Lung (tissue), 11 donors: ENCODE measurements at regions not wholly inside any gene's neighbourhood (a gene's known extent, or its start where the extent isn't known, plus 50 kb on each side); places are given as distances from the start of the nearest gene placed in this dataset.

ENCODE experiments used
- ATAC-seq: fragments of 200-7000 bp; cut with Tn5 transposase; one replicate; pipeline ENCODE4 v1.9.1; 2020; ENCODE audit warnings: moderate number of reproducible peaks; ENCODE audit not compliant: insufficient read depth, low FRiP score
- DNase-seq, 3 donors: peaks; one replicate each; pipeline ENCODE4 v3.0.0-alpha.2; 2013 to 2017
- H3K27ac ChIP-seq, 2 donors: one replicate each; pipeline ENCODE4 v1.5.1; 2013; ENCODE audit warnings: mild to moderate bottlenecking in 2 of 2, moderate library complexity in 2 of 2, control low read depth in 1 of 2, inconsistent platforms in 1 of 2, low read depth in 1 of 2, low read length in 1 of 2
- H3K27me3 ChIP-seq, 3 donors: one replicate each; pipeline ENCODE4 v1.5.1; 2013; ENCODE audit warnings: low read length in 2 of 3; ENCODE audit not compliant: control insufficient read depth in 3 of 3, insufficient read depth in 3 of 3
- H3K36me3 ChIP-seq, 4 donors: one replicate each; pipeline ENCODE4 v1.5.1; 2013; ENCODE audit warnings: low read length in 4 of 4, mild to moderate bottlenecking in 1 of 4, moderate library complexity in 1 of 4; ENCODE audit not compliant: control insufficient read depth in 4 of 4, insufficient read depth in 4 of 4
- H3K4me1 ChIP-seq, 5 donors: one replicate each; pipeline ENCODE4 v1.5.1; 2013; ENCODE audit warnings: low read length in 5 of 5, mild to moderate bottlenecking in 2 of 5, moderate library complexity in 1 of 5; ENCODE audit not compliant: control insufficient read depth in 5 of 5, insufficient read depth in 5 of 5
- H3K4me3 ChIP-seq: one replicate; pipeline ENCODE4 v1.5.1; 2013; ENCODE audit warnings: mild to moderate bottlenecking, control low read depth, moderate library complexity
- H3K9ac ChIP-seq, 2 donors: one replicate each; pipeline ENCODE4 v1.5.1; 2013; ENCODE audit warnings: low read length in 2 of 2, control low read depth in 1 of 2; ENCODE audit not compliant: insufficient read depth in 1 of 2
- H3K9me3 ChIP-seq, 4 donors: one replicate each; pipeline ENCODE4 v1.5.1; 2013; ENCODE audit warnings: low read length in 3 of 4, mild to moderate bottlenecking in 1 of 4, moderate library complexity in 1 of 4; ENCODE audit not compliant: control insufficient read depth in 4 of 4, insufficient read depth in 3 of 4
- CTCF ChIP-seq: IDR thresholded peaks from 2 replicates; pipeline ENCODE4 v1.5.1; 2012; ENCODE audit warnings: mild to moderate bottlenecking; ENCODE audit errors: control extremely low read depth, extremely low read depth
- WGBS, 2 donors: extraction: QIAGEN DNeasy Blood & Tissue Kit; methylation state at CpG; one replicate each; pipeline ENCODE4 v1.1.7; 2013; 5-methylcytosine and 5-hydroxymethylcytosine counted together
- donor health status: control.
- donor health status: control.
- donor health status: Bipolar disorder and iron deficiency.
- donor health status: healthy.
- donor health status: DM: yes; HTN: yes; CAD: no.

- WGBS, 2 donors = 80 to 95% methylated on average over 1 of the region's 1 CpG
- no peak overlapping the region for H3K4me3 ChIP-seq
- no peaks in the 10 kb centered on the region for H3K36me3 ChIP-seq
- DNase-seq = no peak
- no peaks in the 10 kb centered on the region for H3K27me3 ChIP-seq
- no peak overlapping the region for H3K27ac ChIP-seq
- TF ChIP-seq CTCF = no peak
- no peaks in the 10 kb centered on the region for H3K9me3 ChIP-seq
- ATAC-seq = no peak
- H3K9ac ChIP-seq = no peak overlapping the region
- no peaks in the 10 kb centered on the region for H3K4me1 ChIP-seq
These were observed 484.7 kb downstream of the PCDH7 start for GRCh38 chr4:31204874-31205273.

DNA sequence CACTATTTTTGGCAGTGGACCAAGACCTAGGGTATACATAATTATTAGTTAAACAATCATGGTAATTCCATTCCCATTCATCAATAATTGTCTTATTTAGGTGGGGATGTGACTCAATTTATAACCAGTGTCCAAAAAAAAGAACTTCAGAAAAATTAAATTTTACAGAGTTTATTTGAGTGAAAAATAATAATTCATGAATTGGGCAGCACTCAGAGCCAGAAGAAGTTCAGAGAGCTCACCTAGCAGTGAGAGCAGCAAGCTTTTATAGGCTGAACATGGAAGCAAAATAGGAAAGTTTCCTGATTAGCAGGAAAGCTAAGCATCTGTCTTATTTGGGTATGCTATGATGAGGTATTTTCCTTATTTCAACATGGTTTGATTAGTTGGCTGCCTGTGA, 500.8 kb downstream of the PCDH7 start:
- no peak overlapping the region for H3K9ac ChIP-seq
- TF ChIP-seq CTCF = no peak

GRCh38 chr4:31228068-31228467, 507.9 kb downstream of the PCDH7 start:
- no peak for ATAC-seq
- peaks cover 0 to under 1% (median 0%) of the 10 kb centered on the region in 4 donors for H3K9me3 ChIP-seq
- H3K27ac ChIP-seq = no peak overlapping the region
- no peaks in the 10 kb centered on the region for H3K4me1 ChIP-seq
- WGBS, 2 donors = 77 to 87% methylated on average over 4 of the region's 4 CpGs
- H3K9ac ChIP-seq = no peak overlapping the region
- no peaks in the 10 kb centered on the region for H3K36me3 ChIP-seq
- no peak for TF ChIP-seq CTCF
- DNase-seq = no peak
- H3K4me3 ChIP-seq = no peak overlapping the region
- no peaks in the 10 kb centered on the region for H3K27me3 ChIP-seq

More for the DNA sequence above, 500.8 kb downstream of the PCDH7 start:
- H3K9me3 ChIP-seq = no peaks in the 10 kb centered on the region
- no peaks in the 10 kb centered on the region for H3K27me3 ChIP-seq
- H3K4me1 ChIP-seq = no peaks in the 10 kb centered on the region
- H3K36me3 ChIP-seq = no peaks in the 10 kb centered on the region
- H3K27ac ChIP-seq = no peak overlapping the region
- ATAC-seq (no peak), DNase-seq (no peak)
- no peak overlapping the region for H3K4me3 ChIP-seq

GRCh38 chr4:31230594-31230993, 510.4 kb downstream of the PCDH7 start:
- WGBS, 2 donors = 74 to 77% methylated on average over 1 of the region's 1 CpG
- Histone ChIP-seq H3K4me3 (no peak overlapping the region), H3K36me3 (no peaks in the 10 kb centered on the region), H3K27me3 (no peaks in the 10 kb centered on the region), H3K27ac (no peak overlapping the region), H3K9ac (no peak overlapping the region), H3K9me3 (peaks cover 0 to 2% (median 0%) of the 10 kb centered on the region in 4 donors), H3K4me1 (no peaks in the 10 kb centered on the region)
- TF ChIP-seq CTCF = no peak
- DNase-seq (no peak), ATAC-seq (no peak)
